IMR-90 (cell line): ENCODE measurements at regions not wholly inside any gene's neighbourhood (a gene's known extent, or its start where the extent isn't known, plus 50 kb on each side); places are given as distances from the start of the nearest gene placed in this dataset.

Source experiments
- ATAC-seq: fragments of 200-7000 bp; cut with Tn5 transposase; 2 replicates; pipeline ENCODE4 v1.9.1; 2020; ENCODE audit warnings: low read depth, mild to moderate bottlenecking, moderate library complexity
- BruUV-seq: library from RNA; stranded (reverse); fragments of 400-500 nt; replicated peaks from 2 replicates; lab custom pipeline; 2021; lab: Mats Ljungman, UMichigan
- CTCF ChIA-PET: fragments of 300-600 bp; formaldehyde crosslinking; extraction: SDS; loops from one replicate; lab custom pipeline; 2021; ENCODE audit warnings: antibody characterized with exemption; lab: Yijun Ruan, JAX
- POLR2A ChIA-PET: fragments of 300-600 bp; sonication (Branson Sonifier 250); formaldehyde crosslinking; loops from one replicate; lab custom pipeline; 2022; ENCODE audit warnings: antibody characterized with exemption; ENCODE audit not compliant: unreplicated experiment; lab: Charles Lee
- DNase-seq: peaks from one replicate; pipeline ENCODE4 v3.0.0; 2013
- H2AFZ ChIP-seq: replicated peaks from 2 replicates; pipeline ENCODE3; 2013; ENCODE audit warnings: low read length, mild to moderate bottlenecking; ENCODE audit not compliant: poor library complexity
- H2AK5ac ChIP-seq: 2 replicates; pipeline ENCODE4 v1.6.1; 2013; ENCODE audit warnings: low read depth, low read length, inconsistent platforms
- H2AK9ac ChIP-seq: replicated peaks from 2 replicates; pipeline ENCODE3; 2013; ENCODE audit warnings: mild to moderate bottlenecking, low read depth, low read length, moderate library complexity; ENCODE audit not compliant: poor library complexity
- H2BK120ac ChIP-seq: 2 replicates; pipeline ENCODE4 v1.6.1; 2013; ENCODE audit warnings: low read depth, low read length, inconsistent platforms
- H2BK15ac ChIP-seq: 3 replicates; pipeline ENCODE4 v1.6.1; 2013; ENCODE audit warnings: low read depth, low read length, inconsistent platforms
- H2BK20ac ChIP-seq: 2 replicates; pipeline ENCODE4 v1.6.1; 2013; ENCODE audit warnings: low read depth, mild to moderate bottlenecking, inconsistent platforms, low read length, moderate library complexity
- H2BK5ac ChIP-seq: 2 replicates; pipeline ENCODE4 v1.6.1; 2013; ENCODE audit warnings: mild to moderate bottlenecking, low read depth, low read length, inconsistent platforms; ENCODE audit not compliant: poor library complexity, severe bottlenecking
- H3K14ac ChIP-seq: replicated peaks from 2 replicates; pipeline ENCODE4 v1.6.1; 2013; ENCODE audit warnings: low read depth, low read length, inconsistent platforms
- H3K18ac ChIP-seq: 2 replicates; pipeline ENCODE4 v1.6.1; 2013; ENCODE audit warnings: low read depth, low read length, control low read depth
- H3K23ac ChIP-seq: 2 replicates; pipeline ENCODE4 v1.6.1; 2013; ENCODE audit warnings: low read depth, low read length, inconsistent platforms
- H3K27ac ChIP-seq: 2 replicates; pipeline ENCODE4 v1.5.1; 2013; ENCODE audit warnings: mild to moderate bottlenecking, control low read depth, low read length; ENCODE audit not compliant: insufficient read depth
- H3K27me3 ChIP-seq: 2 replicates; pipeline ENCODE4 v1.6.1; 2013; ENCODE audit warnings: low read length; ENCODE audit not compliant: control insufficient read depth, insufficient read depth
- H3K36me3 ChIP-seq: 2 replicates; pipeline ENCODE4 v1.6.1; 2013; ENCODE audit warnings: low read length, mixed read lengths; ENCODE audit not compliant: control insufficient read depth, insufficient read depth
- H3K4ac ChIP-seq: 2 replicates; pipeline ENCODE4 v1.6.1; 2013; ENCODE audit warnings: low read depth, low read length, inconsistent platforms
- H3K4me1 ChIP-seq: 2 replicates; pipeline ENCODE4 v1.6.1; 2013; ENCODE audit warnings: low read length, mixed read lengths; ENCODE audit not compliant: control insufficient read depth, insufficient read depth
- H3K4me2 ChIP-seq: 2 replicates; pipeline ENCODE4 v1.6.1; 2013; ENCODE audit warnings: low read depth, mild to moderate bottlenecking, control low read depth, low read length, moderate library complexity
- H3K4me3 ChIP-seq: 2 replicates; pipeline ENCODE4 v1.5.1; 2013; ENCODE audit warnings: low read depth, mild to moderate bottlenecking, control low read depth, low read length, moderate library complexity; ENCODE audit not compliant: insufficient read depth
- H3K56ac ChIP-seq: 2 replicates; pipeline ENCODE4 v1.6.1; 2013; ENCODE audit warnings: low read length, inconsistent platforms; ENCODE audit not compliant: insufficient read depth; ENCODE audit errors: extremely low read depth
- H3K79me1 ChIP-seq, 2 experiments: 2 replicates each; pipeline ENCODE4 v1.6.1; 2013; ENCODE audit warnings: low read length in 2 of 2, inconsistent platforms in 1 of 2, low read depth in 1 of 2
- H3K9ac ChIP-seq: 2 replicates; pipeline ENCODE4 v1.6.1; 2013; ENCODE audit warnings: low read depth, low read length, control low read depth
- H3K9me1 ChIP-seq: 2 replicates; pipeline ENCODE4 v1.6.1; 2013; ENCODE audit warnings: low read length, inconsistent platforms; ENCODE audit not compliant: insufficient read depth
- H3K9me3 ChIP-seq: 2 replicates; pipeline ENCODE4 v1.6.1; 2013; ENCODE audit warnings: low read length; ENCODE audit not compliant: control insufficient read depth, insufficient read depth
- H4K20me1 ChIP-seq: 2 replicates; pipeline ENCODE4 v1.6.1; 2013; ENCODE audit warnings: low read length, inconsistent platforms; ENCODE audit not compliant: insufficient read depth
- H4K5ac ChIP-seq: 2 replicates; pipeline ENCODE4 v1.6.1; 2013; ENCODE audit warnings: mild to moderate bottlenecking, low read depth, low read length, control low read depth
- H4K8ac ChIP-seq, 2 experiments: 2 replicates each; pipeline ENCODE4 v1.6.1; 2013; ENCODE audit warnings: low read depth in 2 of 2, low read length in 2 of 2, control low read depth in 1 of 2, inconsistent platforms in 1 of 2
- H4K91ac ChIP-seq: 2 replicates; pipeline ENCODE4 v1.6.1; 2013; ENCODE audit warnings: low read depth, low read length, inconsistent platforms; ENCODE audit not compliant: insufficient read depth
- BHLHE40 ChIP-seq: fragments of 150-350 bp; IDR thresholded peaks from 2 replicates; pipeline ENCODE4 v1.6.1; 2016; ENCODE audit warnings: mild to moderate bottlenecking, low read depth, low read length
- CEBPB ChIP-seq: IDR thresholded peaks from 2 replicates; pipeline ENCODE4 v1.6.1; 2012; ENCODE audit warnings: low read depth, low read length, improper control_type of control experiment
- CTCF ChIP-seq: conservative IDR thresholded peaks from 2 replicates; pipeline ENCODE4 v1.5.1; 2012; ENCODE audit warnings: mild to moderate bottlenecking, low read depth, low read length, improper control_type of control experiment
- ELK1 ChIP-seq: fragments of 150-350 bp; IDR thresholded peaks from 2 replicates; pipeline ENCODE4 v1.6.1; 2016; ENCODE audit warnings: low read depth, mild to moderate bottlenecking, low read length, moderate library complexity, borderline replicate concordance
- FOS ChIP-seq: fragments of 150-350 bp; IDR thresholded peaks from 2 replicates; pipeline ENCODE4 v1.6.1; 2016; ENCODE audit warnings: low read depth, low read length
- MAZ ChIP-seq: IDR thresholded peaks from 2 replicates; pipeline ENCODE4 v1.6.1; 2012; ENCODE audit warnings: low read depth, mild to moderate bottlenecking, low read length, improper control_type of control experiment, moderate library complexity, borderline replicate concordance
- MXI1 ChIP-seq: IDR thresholded peaks from 2 replicates; pipeline ENCODE4 v1.6.1; 2012; ENCODE audit warnings: low read depth, mild to moderate bottlenecking, low read length, moderate library complexity, borderline replicate concordance
- POLR2A ChIP-seq: IDR thresholded peaks from 2 replicates; pipeline ENCODE4 v1.6.1; 2012; ENCODE audit warnings: mild to moderate bottlenecking, low read depth, low read length
- RAD21 ChIP-seq: IDR thresholded peaks from 2 replicates; pipeline ENCODE4 v1.6.1; 2012; ENCODE audit warnings: low read length, improper control_type of control experiment
- RCOR1 ChIP-seq: IDR thresholded peaks from 2 replicates; pipeline ENCODE4 v1.6.1; 2012; ENCODE audit warnings: mild to moderate bottlenecking, low read length, improper control_type of control experiment; ENCODE audit not compliant: insufficient replicate concordance
- RFX5 ChIP-seq: IDR thresholded peaks from 2 replicates; pipeline ENCODE4 v1.8.0; 2012; ENCODE audit warnings: low read depth, mild to moderate bottlenecking, low read length, moderate library complexity
- SMC3 ChIP-seq: fragments of 150-350 bp; IDR thresholded peaks from 2 replicates; pipeline ENCODE4 v1.6.1; 2016; ENCODE audit warnings: low read depth, mild to moderate bottlenecking, antibody characterized with exemption, low read length, moderate library complexity
- WGBS, 2 experiments: methylation state at CpG; one replicate each; pipeline versions ENCODE4 v1.1.5 to v1.1.7; 2013; ENCODE audit warnings: missing lambda C conversion rate in 2 of 2; ENCODE audit not compliant: insufficient read length in 1 of 2; ENCODE audit errors: extremely low coverage in 2 of 2; 5-methylcytosine and 5-hydroxymethylcytosine counted together
- dilution Hi-C: fragments of 300-500 bp; cut with HindIII; formaldehyde crosslinking; loops from one replicate; pipeline ENCODE4 v1.14.3; 2018; ENCODE audit warnings: low sequenced_read_pairs; ENCODE audit not compliant: unreplicated experiment
- in situ Hi-C: fragments of 300-500 bp; cut with MboI; formaldehyde crosslinking; loops from 3 replicates; pipeline ENCODE4 v1.14.3; 2019; ENCODE audit warnings: low sequenced_read_pairs, inconsistent platforms, mixed read lengths
- intact Hi-C: fragments of 100-400 bp; cut with micrococcal nuclease; formaldehyde crosslinking; loops from 2 replicates; pipeline ENCODE4 v1.10.0; 2022

DNA sequence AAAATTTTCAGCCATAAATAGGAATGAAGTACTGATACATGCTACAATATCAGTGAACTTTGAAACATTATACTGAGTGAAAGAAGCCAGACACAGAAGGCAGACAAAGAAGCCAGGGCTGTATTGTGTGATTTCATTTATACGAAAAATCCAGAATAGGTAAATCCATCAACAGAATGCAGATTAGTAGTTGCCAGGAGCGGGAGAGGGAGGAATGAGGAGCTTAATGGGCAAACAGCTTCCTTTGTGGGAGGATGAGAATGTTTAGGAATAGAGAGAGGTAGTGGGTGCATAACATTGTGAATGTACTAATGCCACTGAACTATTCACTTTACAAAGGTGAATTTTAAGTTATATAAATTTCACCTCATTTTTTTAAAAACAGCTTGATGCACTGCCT lies 103.3 kb upstream of the SERTM1 start:
- dilution Hi-C loops = no loop called here
- Histone ChIP-seq H4K5ac (no peak overlapping the region), H3K27ac (no peak overlapping the region), H3K27me3 (no peaks in the 10 kb centered on the region), H3K4me2 (no peak overlapping the region), H2BK120ac (no peak overlapping the region), H3K18ac (no peak overlapping the region), H3K14ac (no peak overlapping the region), H3K9ac (no peak overlapping the region), H3K4ac (no peak overlapping the region), H4K91ac (no peak overlapping the region), H2BK15ac (no peak overlapping the region), H2AK9ac (no peak overlapping the region), H3K9me1 (no peaks in the 10 kb centered on the region), H3K23ac (no peak overlapping the region), H2AK5ac (no peak overlapping the region), H2BK20ac (no peak overlapping the region), H3K36me3 (no peaks in the 10 kb centered on the region), H3K4me3 (no peak overlapping the region), H4K8ac (no peak overlapping the region), H2BK5ac (no peak overlapping the region), H3K56ac (no peak overlapping the region), H4K20me1 (no peaks in the 10 kb centered on the region), H2AFZ (no peak overlapping the region), H3K79me1 (no peaks in the 10 kb centered on the region), H3K9me3 (no peaks in the 10 kb centered on the region), H3K4me1 (no peaks in the 10 kb centered on the region)
- ChIA-PET CTCF (interaction anchor here (0.7 kb wide), 1 partner anchor 25 kb away, joined by 3 read pairs; no protein-coding TSS in a partner anchor), POLR2A (no interaction called here)
- no TSS peak for BruUV-seq
- WGBS, 2 experiments = no CpG with 5 or more reads among the region's 2 CpGs
- TF ChIP-seq MAZ (no peak), SMC3 (no peak), MXI1 (no peak), POLR2A (no peak), ELK1 (no peak), CEBPB (no peak), CTCF (no peak), RCOR1 (no peak), RAD21 (no peak), BHLHE40 (no peak), FOS (no peak), RFX5 (no peak)
- ATAC-seq = no peak
- no peak for DNase-seq
- intact Hi-C loops = no loop called here
- in situ Hi-C loops = no loop called here
